Progenitor cell of endocrine pancreas (in vitro differentiated cells): ENCODE measurements at regions not wholly inside any gene's neighbourhood (a gene's known extent, or its start where the extent isn't known, plus 50 kb on each side); places are given as distances from the start of the nearest gene placed in this dataset.
"Not testable (repeated sequence)": the region's sequence is repeated elsewhere in the genome, so short reads cannot be mapped to it uniquely, and the experiment has no call there.

Source experiments
- DNase-seq: peaks from one replicate; pipeline ENCODE4 v3.0.0; 2021; ENCODE audit warnings: low spot score; ENCODE audit not compliant: unreplicated experiment
- H3K27ac Mint-ChIP-seq: 2 replicates; pipeline ENCODE4 v1.8.0; 2021; ENCODE audit warnings: mild to moderate bottlenecking, moderate library complexity, mixed read lengths
- H3K27me3 Mint-ChIP-seq: 2 replicates; pipeline ENCODE4 v1.8.0; 2021; ENCODE audit warnings: mixed read lengths
- H3K36me3 Mint-ChIP-seq: 2 replicates; pipeline ENCODE4 v1.8.0; 2022; ENCODE audit warnings: mixed read lengths; ENCODE audit not compliant: insufficient read depth
- H3K4me1 Mint-ChIP-seq: 2 replicates; pipeline ENCODE4 v1.8.0; 2021; ENCODE audit warnings: low read depth, mixed read lengths
- H3K4me3 Mint-ChIP-seq: 2 replicates; pipeline ENCODE4 v1.8.0; 2021; ENCODE audit warnings: low read depth, mild to moderate bottlenecking, moderate library complexity, mixed read lengths
- H3K9me3 Mint-ChIP-seq: 2 replicates; pipeline ENCODE4 v1.8.0; 2021; ENCODE audit warnings: low read depth, mixed read lengths
- CTCF ChIP-seq: fragments of 200-600 bp; sonication (generic); IDR thresholded peaks from one replicate; pipeline ENCODE4 v1.5.0; 2021; ENCODE audit warnings: antibody characterized with exemption, mild to moderate bottlenecking; ENCODE audit not compliant: unreplicated experiment

GRCh38 chr7:34227525-34227924 is 322.2 kb downstream of the BMPER start:
- Mint-ChIP-seq H3K27me3 (no peaks in the 10 kb centered on the region), H3K36me3 (peaks cover 3% of the 10 kb centered on the region), H3K27ac (no peak overlapping the region), H3K4me1 (peaks cover 9% of the 10 kb centered on the region), H3K4me3 (no peak overlapping the region), H3K9me3 (peaks cover 21% of the 10 kb centered on the region)
- no peak for DNase-seq
- no peak for TF ChIP-seq CTCF

- H3K9me3 Mint-ChIP-seq, result peaks cover 34% of the 10 kb centered on the region
- H3K4me1 Mint-ChIP-seq, H3K27ac Mint-ChIP-seq, H3K27me3 Mint-ChIP-seq, H3K36me3 Mint-ChIP-seq, DNase-seq, H3K4me3 Mint-ChIP-seq: not testable (repeated sequence)
These were observed 329.8 kb downstream of the BMPER start for GRCh38 chr7:34235101-34235500.

GRCh38 chr7:34236057-34236456 is 330.7 kb downstream of the BMPER start:
- TF ChIP-seq CTCF, result no peak
- DNase-seq, result no peak
- no peaks in the 10 kb centered on the region for H3K27me3 Mint-ChIP-seq
- H3K4me3 Mint-ChIP-seq, result no peak overlapping the region
- H3K9me3 Mint-ChIP-seq, result peaks cover 27% of the 10 kb centered on the region
- peaks cover 7% of the 10 kb centered on the region for H3K4me1 Mint-ChIP-seq
- peaks cover 1% of the 10 kb centered on the region for H3K36me3 Mint-ChIP-seq
- H3K27ac Mint-ChIP-seq, result no peak overlapping the region

- TF ChIP-seq CTCF, result no peak
- H3K27ac Mint-ChIP-seq, result no peak overlapping the region
- DNase-seq, result no peak
- H3K4me3 Mint-ChIP-seq, result no peak overlapping the region
- H3K36me3 Mint-ChIP-seq, result peaks cover 1% of the 10 kb centered on the region
- peaks cover 7% of the 10 kb centered on the region for H3K4me1 Mint-ChIP-seq
- no peaks in the 10 kb centered on the region for H3K27me3 Mint-ChIP-seq
- peaks cover 20% of the 10 kb centered on the region for H3K9me3 Mint-ChIP-seq
These were observed 331.6 kb downstream of the BMPER start for GRCh38 chr7:34236839-34237492.

GRCh38 chr7:34237493-34237849 is 332.1 kb downstream of the BMPER start:
- H3K36me3 Mint-ChIP-seq, result peaks cover 1% of the 10 kb centered on the region
- no peaks in the 10 kb centered on the region for H3K27me3 Mint-ChIP-seq
- TF ChIP-seq CTCF, result no peak
- no peak for DNase-seq
- no peak overlapping the region for H3K27ac Mint-ChIP-seq
- H3K4me3 Mint-ChIP-seq, result no peak overlapping the region
- peaks cover 7% of the 10 kb centered on the region for H3K4me1 Mint-ChIP-seq
- peaks cover 15% of the 10 kb centered on the region for H3K9me3 Mint-ChIP-seq

GRCh38 chr7:34240417-34240816 is 335.1 kb downstream of the BMPER start:
- H3K27ac Mint-ChIP-seq, result no peak overlapping the region
- H3K27me3 Mint-ChIP-seq, result no peaks in the 10 kb centered on the region
- H3K36me3 Mint-ChIP-seq, result no peaks in the 10 kb centered on the region
- H3K4me1 Mint-ChIP-seq, result no peaks in the 10 kb centered on the region
- no peak for TF ChIP-seq CTCF
- DNase-seq, result no peak
- no peaks in the 10 kb centered on the region for H3K9me3 Mint-ChIP-seq
- no peak overlapping the region for H3K4me3 Mint-ChIP-seq
